DMS79 treated with DMSO at 0.1 percent for 48 hours (cell line): ENCODE measurements at regions not wholly inside any gene's neighbourhood (a gene's known extent, or its start where the extent isn't known, plus 50 kb on each side); places are given as distances from the start of the nearest gene placed in this dataset.

ENCODE experiments used
- DNase-seq: peaks from one replicate; lab custom pipeline; 2025; lab: John Stamatoyannopoulos, UW

- no peak for DNase-seq
Measured at GRCh38 chr9:119005162-119005561, 364.1 kb downstream of the BRINP1 start.

GRCh38 chr9:119009249-119009648 is 360.0 kb downstream of the BRINP1 start:
- no peak for DNase-seq

DNA sequence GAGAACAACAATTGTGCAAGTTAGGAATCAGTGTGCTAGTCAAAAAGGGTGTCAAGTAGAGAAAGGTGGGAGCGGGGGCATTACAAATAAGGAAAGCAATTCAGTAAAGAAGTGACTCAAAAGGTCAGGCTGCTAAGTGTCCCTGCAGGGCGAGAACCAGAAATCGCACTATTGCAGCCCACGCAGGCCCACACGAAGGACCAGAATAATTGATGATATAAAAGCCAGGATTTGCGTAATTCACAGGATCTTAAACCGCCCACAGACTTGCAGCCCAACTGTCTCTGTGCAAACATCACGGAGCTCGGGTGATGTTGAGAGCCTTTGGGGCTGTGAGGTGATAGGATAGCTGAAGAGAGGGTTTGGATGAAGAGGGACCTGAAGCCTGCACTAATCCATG is 349.0 kb downstream of the BRINP1 start:
- no peak for DNase-seq

DNA sequence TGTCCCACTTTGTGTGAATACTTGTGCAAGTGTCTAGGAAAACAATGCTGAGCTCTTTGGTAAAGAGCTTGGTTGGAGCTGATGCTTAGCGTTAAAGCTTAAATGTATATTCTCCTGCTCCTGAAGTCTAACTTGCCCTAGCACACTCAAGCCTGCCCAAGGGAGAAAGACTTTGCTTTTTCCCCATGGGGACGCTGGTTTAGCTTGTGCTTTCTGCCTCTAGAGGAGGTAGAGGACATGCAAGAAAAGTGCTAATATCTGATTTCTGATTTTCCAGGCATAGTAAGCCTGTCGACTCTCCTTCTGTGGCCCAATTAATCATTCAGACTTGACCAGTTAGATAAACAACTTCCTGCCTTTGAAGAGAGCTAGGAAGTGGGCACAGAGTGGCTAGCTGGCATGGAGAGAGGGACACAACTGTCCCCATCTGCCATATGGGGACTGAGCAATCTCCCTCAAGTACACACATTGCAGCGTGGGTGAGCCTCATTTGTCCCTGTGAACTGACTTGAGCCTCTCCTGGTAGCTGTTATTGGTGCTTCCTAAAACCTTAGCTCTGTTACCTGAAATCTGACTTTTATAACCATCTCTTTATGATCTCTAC is 348.4 kb downstream of the BRINP1 start:
- DNase-seq, result no peak

DNA sequence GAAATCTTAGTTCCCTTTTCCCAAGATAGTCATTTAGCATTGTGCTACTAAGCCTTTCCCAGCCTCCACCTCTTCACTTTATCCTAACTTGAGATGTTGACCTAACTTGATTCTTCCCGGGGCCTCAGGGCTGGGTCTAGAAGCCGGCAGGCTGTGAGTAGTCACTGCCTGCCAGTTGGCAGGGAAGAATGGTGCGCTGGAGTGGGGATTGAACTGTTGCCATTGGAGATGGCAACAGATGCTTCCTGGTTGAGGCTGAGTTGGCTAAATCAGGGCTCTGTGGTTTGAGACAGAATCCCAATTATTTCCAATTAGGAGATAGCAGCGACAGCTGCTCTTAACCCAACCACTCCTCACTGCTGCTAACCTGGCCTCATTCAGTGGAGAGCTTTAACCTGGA is 343.1 kb downstream of the BRINP1 start:
- no peak for DNase-seq

- DNase-seq, result no peak
Measured at GRCh38 chr9:119027901-119028699, 341.1 kb downstream of the BRINP1 start.

- DNase-seq, result no peak
Measured at GRCh38 chr9:119029886-119030285, 339.3 kb downstream of the BRINP1 start.

GRCh38 chr9:119033596-119033995 is 335.6 kb downstream of the BRINP1 start:
- no peak for DNase-seq

- DNase-seq, result no peak
Measured at GRCh38 chr9:119036969-119037368, 332.3 kb downstream of the BRINP1 start.

DNA sequence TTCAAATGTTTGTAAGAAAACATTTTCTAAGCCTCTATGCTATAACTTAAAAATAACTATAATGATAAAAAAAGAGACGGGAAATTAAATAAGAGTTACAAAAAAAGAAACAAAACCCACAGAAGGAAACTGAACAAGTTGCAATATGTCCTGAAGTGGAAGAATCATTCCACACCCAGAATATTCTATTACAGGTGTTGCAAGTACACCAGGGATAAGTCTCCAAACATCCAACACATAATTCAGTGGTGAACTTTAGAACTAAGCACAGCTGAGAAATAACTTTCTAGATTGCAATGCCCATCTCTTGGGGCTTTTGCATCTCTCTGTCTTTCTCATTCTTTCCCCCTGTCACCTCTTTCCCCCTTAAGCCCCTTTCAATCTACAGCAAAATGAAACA is 325.2 kb downstream of the BRINP1 start:
- DNase-seq, result no peak

DNA sequence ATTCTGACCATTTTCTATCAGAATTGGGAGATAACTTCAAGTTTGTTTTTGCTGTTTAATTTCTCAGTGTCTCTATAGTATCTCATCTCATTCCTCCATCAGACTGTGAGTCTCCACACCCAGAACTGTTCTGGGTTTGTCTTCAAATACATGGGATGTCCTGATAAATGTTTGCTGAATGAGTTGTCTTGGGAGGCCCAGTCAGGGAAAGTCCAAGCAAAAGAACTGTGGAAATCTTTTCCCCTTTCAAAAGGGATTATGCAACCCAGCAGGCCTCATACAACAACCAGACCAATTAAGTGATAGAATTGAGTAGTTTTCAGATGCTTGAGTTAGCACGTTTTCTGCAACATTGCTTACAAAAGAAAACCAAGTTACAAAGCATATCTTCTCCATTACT is 324.4 kb downstream of the BRINP1 start:
- DNase-seq, result no peak

DNA sequence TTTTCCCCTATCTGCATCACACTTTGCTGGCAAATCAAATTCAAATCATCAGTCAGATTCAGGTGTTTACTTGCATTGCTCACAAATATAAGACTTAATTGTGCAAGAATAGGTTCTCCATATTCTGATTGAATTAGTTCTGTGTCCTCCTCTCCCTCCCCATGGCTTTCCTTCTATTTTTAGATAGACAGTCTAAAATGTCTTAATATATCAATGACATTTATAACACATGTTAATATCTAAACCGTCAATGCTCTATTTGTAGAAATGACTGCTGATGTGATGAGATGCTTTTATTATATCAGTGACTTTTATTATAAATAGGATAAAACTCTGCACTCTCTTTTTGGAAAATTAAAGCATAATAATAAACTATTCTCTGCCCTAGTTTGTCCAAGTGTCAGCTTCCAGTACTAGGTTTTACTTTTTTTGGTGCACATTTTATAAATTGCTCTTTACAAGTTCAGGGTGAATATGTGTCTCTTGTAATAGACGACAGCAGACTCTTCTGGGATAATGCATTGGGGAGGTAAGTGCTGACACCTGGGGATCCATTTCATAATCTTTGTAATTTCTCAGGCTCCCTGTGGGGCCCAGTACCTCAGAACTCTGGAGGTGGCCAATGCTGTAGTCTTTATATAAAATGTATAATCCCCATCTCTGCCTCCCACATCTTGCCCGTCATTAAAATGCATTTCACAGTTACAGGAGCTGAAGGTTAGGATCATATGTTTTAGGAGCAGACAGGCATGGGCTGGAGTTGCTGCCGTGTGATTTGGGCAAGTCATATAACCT is 321.5 kb downstream of the BRINP1 start:
- no peak for DNase-seq

GRCh38 chr9:119050281-119050680 is 319.0 kb downstream of the BRINP1 start:
- DNase-seq, result no peak

- DNase-seq, result no peak
Measured at GRCh38 chr9:119052339-119053030, 316.8 kb downstream of the BRINP1 start.

DNA sequence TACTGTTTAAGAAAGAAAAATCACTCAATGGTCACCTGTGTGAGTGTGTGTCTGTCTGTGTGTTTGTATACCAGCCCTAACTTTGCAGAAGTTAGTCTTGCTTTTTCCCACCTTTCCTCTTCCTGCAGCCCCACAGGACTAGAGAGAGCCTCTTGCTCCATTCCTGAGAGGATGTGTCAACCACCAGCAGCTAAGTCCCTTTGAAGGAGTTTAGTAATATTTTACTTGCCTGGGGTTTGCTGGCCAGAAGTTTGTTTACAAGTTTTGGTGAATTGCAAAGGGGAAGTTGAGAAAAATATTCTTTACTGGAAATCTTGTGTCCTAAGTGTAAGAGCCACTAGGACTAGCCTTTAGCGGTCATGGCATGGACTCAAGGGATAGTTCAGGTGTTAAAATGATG is 316.2 kb downstream of the BRINP1 start:
- no peak for DNase-seq

- DNase-seq, result no peak
Measured at GRCh38 chr9:119060629-119061385, 308.4 kb downstream of the BRINP1 start.

DNA sequence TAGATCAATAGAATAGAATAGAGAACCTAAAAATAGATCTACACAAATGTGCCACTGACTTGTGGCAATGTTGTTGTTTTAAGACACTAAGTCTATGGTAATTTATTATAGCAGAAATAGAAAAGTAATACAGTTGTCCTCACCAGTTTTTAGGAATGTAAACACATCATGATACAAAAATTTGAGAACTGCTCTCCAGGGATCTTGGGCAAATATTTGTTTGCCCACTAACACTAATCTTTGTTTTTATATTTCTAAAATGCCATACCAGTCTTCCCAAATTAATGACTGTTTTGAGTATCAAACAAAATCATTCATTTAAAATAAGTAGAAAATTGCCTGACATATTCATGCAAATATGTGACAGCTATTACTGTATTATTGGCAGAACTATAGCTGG is 297.6 kb downstream of the BRINP1 start:
- DNase-seq, result no peak

GRCh38 chr9:119074017-119074416 is 295.2 kb downstream of the BRINP1 start:
- no peak for DNase-seq

DNA sequence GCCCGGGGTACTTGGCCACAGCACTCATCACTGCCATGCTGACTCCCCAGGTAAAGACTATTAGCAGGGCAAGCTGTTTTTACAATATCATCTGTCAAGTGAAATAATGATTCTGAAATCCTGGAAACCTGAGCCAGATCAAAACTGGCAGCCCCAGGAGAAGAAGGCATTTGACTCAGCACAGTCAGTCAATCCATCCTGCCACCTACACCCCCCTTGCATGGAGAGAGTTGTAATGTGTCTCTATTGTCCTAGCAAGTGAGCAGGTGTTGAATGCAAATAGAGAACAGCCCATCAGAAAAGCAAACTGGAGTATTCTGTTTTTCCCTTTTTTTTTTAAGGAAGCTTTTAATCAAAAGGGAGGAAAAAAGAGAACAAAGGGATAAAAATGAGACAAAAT is 291.2 kb downstream of the BRINP1 start:
- no peak for DNase-seq

DNA sequence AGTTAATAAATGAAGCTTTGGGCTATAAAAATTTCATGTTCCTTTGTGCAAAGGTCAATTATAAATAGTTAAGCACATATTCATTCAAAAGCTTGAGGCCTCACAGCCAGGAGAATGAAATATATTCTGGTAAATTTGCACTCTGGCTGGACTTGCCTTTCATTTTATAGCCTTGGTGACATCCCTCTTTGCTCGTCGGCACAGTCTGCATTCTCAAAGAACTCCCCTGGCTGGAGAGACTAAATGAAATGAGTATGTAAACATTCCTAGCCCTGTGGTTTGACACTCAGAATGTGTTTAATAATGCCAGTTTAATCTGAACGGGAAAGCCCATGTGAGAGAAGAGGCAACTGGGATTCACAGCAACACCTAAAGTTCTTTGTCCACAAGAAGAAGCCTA is 285.6 kb downstream of the BRINP1 start:
- no peak for DNase-seq

DNA sequence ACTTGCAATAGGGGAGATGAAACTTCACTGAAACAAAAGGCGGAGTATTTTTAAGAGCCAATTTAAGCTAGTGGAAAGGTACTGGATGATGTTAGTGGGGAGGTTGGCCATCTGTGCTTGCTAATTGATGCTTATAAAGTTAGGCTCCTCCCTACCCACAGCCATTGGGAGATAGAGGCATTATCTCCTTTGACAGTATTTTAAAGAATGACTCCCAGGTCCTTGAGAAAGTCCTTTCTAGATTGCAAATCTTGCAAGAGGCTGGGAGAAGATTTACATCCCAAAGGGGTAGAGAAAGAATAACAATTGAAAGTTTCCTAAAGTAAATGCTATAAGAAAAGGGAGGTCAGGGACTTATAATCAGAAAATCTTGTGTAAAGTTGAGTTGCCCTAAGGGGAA is 282.6 kb downstream of the BRINP1 start:
- no peak for DNase-seq
